SK-N-SH (cell line): ENCODE measurements at regions not wholly inside any gene's neighbourhood (a gene's known extent, or its start where the extent isn't known, plus 50 kb on each side); places are given as distances from the start of the nearest gene placed in this dataset.

Experiments
- GABPA ChIP-seq: IDR thresholded peaks from 2 replicates; pipeline ENCODE4 v1.4.0; 2012; ENCODE audit warnings: low read depth, mild to moderate bottlenecking
- JUND ChIP-seq: IDR thresholded peaks from 2 replicates; pipeline ENCODE4 v1.4.0; 2012
- TAF1 ChIP-seq: IDR thresholded peaks from 2 replicates; pipeline ENCODE4 v1.6.1; 2012; ENCODE audit warnings: low read depth, mild to moderate bottlenecking, low read length, moderate library complexity, borderline replicate concordance
- USF1 ChIP-seq: IDR thresholded peaks from 2 replicates; pipeline ENCODE4 v1.4.0; 2012; ENCODE audit warnings: low read depth, borderline replicate concordance
- TF ChIP-seq, protein P1 (sequence below): fragments of 200-600 bp; sonication (generic); IDR thresholded peaks from 2 replicates; pipeline ENCODE4 v1.6.1; 2017; ENCODE audit warnings: antibody characterized with exemption, mild to moderate bottlenecking, moderate library complexity

DNA sequence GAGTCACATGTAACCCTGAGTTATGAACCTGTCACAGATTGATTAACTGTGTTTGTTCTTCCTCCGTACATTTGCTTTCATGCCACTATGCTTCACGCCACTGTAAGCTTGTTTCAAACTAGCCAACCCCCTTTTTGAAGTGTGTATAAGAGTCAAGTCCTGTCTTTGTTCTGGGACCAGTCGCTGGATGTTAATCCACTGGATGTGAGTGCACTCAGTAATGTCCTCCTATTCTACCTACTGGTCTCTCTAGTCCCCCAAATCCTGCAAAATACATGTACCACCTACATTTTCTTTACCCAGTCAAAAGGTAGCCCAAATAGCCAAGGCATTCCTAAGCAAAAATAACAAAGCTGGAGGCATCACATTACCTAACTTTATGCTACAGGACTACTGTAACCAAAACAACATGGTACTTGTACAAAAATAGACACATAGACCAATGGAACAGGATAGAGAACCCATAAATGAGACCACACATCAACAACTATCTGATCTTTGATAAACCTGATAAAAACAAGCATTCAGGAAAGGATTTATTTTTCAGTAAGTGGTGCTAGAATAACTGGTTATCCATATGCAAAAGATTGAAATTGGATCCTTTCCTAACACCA is 1139.1 kb upstream of the SEMA6A start:
- TF ChIP-seq JUND (no peak), USF1 (no peak), GABPA (no peak), TAF1 (no peak)
- TF ChIP-seq, protein P1, sequence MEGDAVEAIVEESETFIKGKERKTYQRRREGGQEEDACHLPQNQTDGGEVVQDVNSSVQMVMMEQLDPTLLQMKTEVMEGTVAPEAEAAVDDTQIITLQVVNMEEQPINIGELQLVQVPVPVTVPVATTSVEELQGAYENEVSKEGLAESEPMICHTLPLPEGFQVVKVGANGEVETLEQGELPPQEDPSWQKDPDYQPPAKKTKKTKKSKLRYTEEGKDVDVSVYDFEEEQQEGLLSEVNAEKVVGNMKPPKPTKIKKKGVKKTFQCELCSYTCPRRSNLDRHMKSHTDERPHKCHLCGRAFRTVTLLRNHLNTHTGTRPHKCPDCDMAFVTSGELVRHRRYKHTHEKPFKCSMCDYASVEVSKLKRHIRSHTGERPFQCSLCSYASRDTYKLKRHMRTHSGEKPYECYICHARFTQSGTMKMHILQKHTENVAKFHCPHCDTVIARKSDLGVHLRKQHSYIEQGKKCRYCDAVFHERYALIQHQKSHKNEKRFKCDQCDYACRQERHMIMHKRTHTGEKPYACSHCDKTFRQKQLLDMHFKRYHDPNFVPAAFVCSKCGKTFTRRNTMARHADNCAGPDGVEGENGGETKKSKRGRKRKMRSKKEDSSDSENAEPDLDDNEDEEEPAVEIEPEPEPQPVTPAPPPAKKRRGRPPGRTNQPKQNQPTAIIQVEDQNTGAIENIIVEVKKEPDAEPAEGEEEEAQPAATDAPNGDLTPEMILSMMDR = no peak
